ENCODE measurements at regions not wholly inside any gene's neighbourhood (a gene's known extent, or its start where the extent isn't known, plus 50 kb on each side); places are given as distances from the start of the nearest gene placed in this dataset.

GRCh38 chr10:114718374-114718773, 60.3 kb upstream of the ABLIM1 start:
- no peak for TF ChIP-seq JUND (IDR thresholded peaks at IDR 0.05)
- no peak for TF ChIP-seq EZH2phosphoT487 (IDR thresholded peaks at IDR 0.05; ENCODE audit: borderline replicate concordance)
- TF ChIP-seq EGR1 (IDR thresholded peaks at IDR 0.05; ENCODE audit: low read depth): no peak
- no peak for TF ChIP-seq EZH2 (IDR thresholded peaks at IDR 0.05)
- TF ChIP-seq CEBPB (IDR thresholded peaks at IDR 0.05; ENCODE audit: low read depth): no peak
- TF ChIP-seq YY1 (IDR thresholded peaks at IDR 0.05; ENCODE audit: extremely low read depth, insufficient replicate concordance, low read depth, low read length): no peak
- TF ChIP-seq TCF7L2 (IDR thresholded peaks at IDR 0.05; ENCODE audit: borderline replicate concordance, extremely low read depth, insufficient read depth, insufficient read length): no peak
- BruUV-seq (replicated peaks): no TSS peak
- Histone ChIP-seq H3K9me2 (ENCODE audit: insufficient read depth) (no peaks in the 10 kb centered on the region), H3K36me3 (ENCODE audit: control insufficient read depth in 1 of 2, insufficient read depth in 2 of 2, low read length in 2 of 2) (no peaks in the 10 kb centered on the region), H3K27me3 (ENCODE audit: insufficient read depth, low read length) (no peaks in the 10 kb centered on the region), H3K79me2 (ENCODE audit: insufficient read depth, low read length) (no peaks in the 10 kb centered on the region), H3K9ac (ENCODE audit: low read length) (no peak overlapping the region), H3K4me3 (replicated peaks in 1 of 2; ENCODE audit: low read depth in 1 of 2, low read length in 2 of 2) (no peak overlapping the region), H3K4me2 (ENCODE audit: low read length) (no peak overlapping the region), H4K20me1 (ENCODE audit: insufficient read depth) (no peaks in the 10 kb centered on the region), H3K4me1 (ENCODE audit: control insufficient read depth in 1 of 2, insufficient read depth in 2 of 2, low read length in 2 of 2) (peaks cover 17 to 18% of the 10 kb centered on the region in 2 experiments), H2AFZ (ENCODE audit: low read depth, low read length, poor library complexity, severe bottlenecking) (no peak overlapping the region), H3K9me3 (ENCODE audit: control insufficient read depth in 1 of 2, insufficient read depth in 1 of 2, low read depth in 1 of 2, low read length in 2 of 2) (no peaks in the 10 kb centered on the region; a peak in 1 of 4 replicates), H3K27ac (ENCODE audit: low read depth, low read length) (no peak overlapping the region)
- intact Hi-C loops (cut with micrococcal nuclease): loop anchor here (5.0 kb wide), 1 partner anchor 49 kb away; no protein-coding TSS in a partner anchor
- ChIA-PET RAD21 (ENCODE audit: low non-redundant PET in 1 of 2, low total read pairs in 2 of 2, uncharacterized antibody in 2 of 2, unreplicated experiment in 2 of 2) (no interaction called here), CTCF (no interaction called here), POLR2A (no interaction called here)
- DNase-seq (ENCODE audit: low read depth, low spot score): no peak
- no peak for ATAC-seq

- no peak overlapping the region for H2AFZ ChIP-seq (ENCODE audit: low read depth, low read length, poor library complexity, severe bottlenecking)
- no peak overlapping the region for H3K4me3 ChIP-seq (replicated peaks in 1 of 2; ENCODE audit: low read depth in 1 of 2, low read length in 2 of 2)
- no peak overlapping the region for H3K4me2 ChIP-seq (ENCODE audit: low read length)
- H3K9ac ChIP-seq (ENCODE audit: low read length): no peak overlapping the region
- no peaks in the 10 kb centered on the region for H3K79me2 ChIP-seq (ENCODE audit: insufficient read depth, low read length)
- DNase-seq (ENCODE audit: low read depth, low spot score) (no peak), ATAC-seq (no peak)
- TF ChIP-seq EGR1 (IDR thresholded peaks at IDR 0.05; ENCODE audit: low read depth): no peak
- TF ChIP-seq POLR2AphosphoS5 (IDR thresholded peaks at IDR 0.05; ENCODE audit: low read depth, low read length): no peak
- no peak for TF ChIP-seq SIN3A (IDR thresholded peaks at IDR 0.05; ENCODE audit: low read depth)
- no peak for TF ChIP-seq ZNF274 (IDR thresholded peaks at IDR 0.05; ENCODE audit: low read depth, low read length)
- TF ChIP-seq ZFX (IDR thresholded peaks at IDR 0.05): no peak
- no peak for TF ChIP-seq POLR2A (IDR thresholded peaks at IDR 0.05; ENCODE audit: borderline replicate concordance, extremely low read depth, insufficient read depth, insufficient read length)
- TF ChIP-seq REST (IDR thresholded peaks at IDR 0.05; ENCODE audit: low read depth): no peak
- no peak for TF ChIP-seq CEBPB (IDR thresholded peaks at IDR 0.05; ENCODE audit: low read depth)
- TF ChIP-seq EZH2 (IDR thresholded peaks at IDR 0.05): no peak
- TF ChIP-seq CTCF (IDR thresholded peaks at IDR 0.05 in 2 of 3, conservative IDR thresholded peaks at IDR 0.05 in 1 of 3; ENCODE audit: borderline replicate concordance in 1 of 3, insufficient read depth in 1 of 3, low read depth in 2 of 3, low read length in 2 of 3): no peak
- no peak for TF ChIP-seq ATF3 (IDR thresholded peaks at IDR 0.05)
- H4K20me1 ChIP-seq (ENCODE audit: insufficient read depth): no peaks in the 10 kb centered on the region
- no peaks in the 10 kb centered on the region; a peak in 1 of 4 replicates for H3K9me3 ChIP-seq (ENCODE audit: control insufficient read depth in 1 of 2, insufficient read depth in 1 of 2, low read depth in 1 of 2, low read length in 2 of 2)
- no peaks in the 10 kb centered on the region for H3K27me3 ChIP-seq (ENCODE audit: insufficient read depth, low read length)
- POLR2A ChIA-PET: no interaction called here
- intact Hi-C loops (cut with micrococcal nuclease): loop anchor here (5.0 kb wide), 1 partner anchor 48 kb away; no protein-coding TSS in a partner anchor
- H3K4me1 ChIP-seq (ENCODE audit: control insufficient read depth in 1 of 2, insufficient read depth in 2 of 2, low read length in 2 of 2): peaks cover 12% of the 10 kb centered on the region in 2 experiments
- CTCF ChIA-PET: no interaction called here
- H3K9me2 ChIP-seq (ENCODE audit: insufficient read depth): no peaks in the 10 kb centered on the region
- no peaks in the 10 kb centered on the region for H3K36me3 ChIP-seq (ENCODE audit: control insufficient read depth in 1 of 2, insufficient read depth in 2 of 2, low read length in 2 of 2)
- no TSS peak for BruUV-seq (replicated peaks)
- RAD21 ChIA-PET (ENCODE audit: low non-redundant PET in 1 of 2, low total read pairs in 2 of 2, uncharacterized antibody in 2 of 2, unreplicated experiment in 2 of 2): no interaction called here
- no peak overlapping the region for H3K27ac ChIP-seq (ENCODE audit: low read depth, low read length)
Measured at GRCh38 chr10:114719311-114719710, 61.2 kb upstream of the ABLIM1 start.
